Peyer's patch (tissue), 4 donors: ENCODE measurements at regions not wholly inside any gene's neighbourhood (a gene's known extent, or its start where the extent isn't known, plus 50 kb on each side); places are given as distances from the start of the nearest gene placed in this dataset.

ENCODE experiments used
- POLR2A ChIP-seq, 2 donors: fragments of 450-650 bp; IDR thresholded peaks; one replicate each; pipeline ENCODE4 v1.5.1; 2017; ENCODE audit warnings: antibody characterized with exemption in 2 of 2, mild to moderate bottlenecking in 2 of 2, moderate library complexity in 2 of 2
- TF ChIP-seq, protein P1 (sequence below), 6 experiments: fragments of 450-650 bp in 4 of 6; fragments of 200-600 bp in 2 of 6; sonication (generic) in 1 of 6; IDR thresholded peaks; one replicate each; pipeline ENCODE4 v1.5.1; 2017 to 2019; ENCODE audit warnings: antibody characterized with exemption in 6 of 6, mild to moderate bottlenecking in 3 of 6, moderate library complexity in 1 of 6

DNA sequence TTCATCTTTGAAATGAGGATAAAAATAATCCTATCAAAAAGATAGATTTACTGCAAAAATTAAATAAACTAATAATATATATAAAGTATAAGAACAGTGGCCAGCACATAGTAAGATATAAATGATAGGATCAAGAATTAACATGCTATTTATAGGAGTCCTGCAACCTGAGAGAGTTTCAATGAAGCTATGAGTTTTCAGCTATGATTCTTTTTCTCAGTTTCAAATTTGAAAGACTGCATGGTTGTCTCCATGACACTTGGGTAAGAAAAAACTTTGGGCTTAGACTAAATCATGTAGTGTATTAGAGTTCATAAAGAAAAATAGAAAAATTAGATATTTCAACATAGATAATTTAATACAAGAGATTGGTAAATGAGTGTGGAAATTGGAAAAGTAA lies 817.8 kb upstream of the KIF2B start:
- TF ChIP-seq, protein P1, sequence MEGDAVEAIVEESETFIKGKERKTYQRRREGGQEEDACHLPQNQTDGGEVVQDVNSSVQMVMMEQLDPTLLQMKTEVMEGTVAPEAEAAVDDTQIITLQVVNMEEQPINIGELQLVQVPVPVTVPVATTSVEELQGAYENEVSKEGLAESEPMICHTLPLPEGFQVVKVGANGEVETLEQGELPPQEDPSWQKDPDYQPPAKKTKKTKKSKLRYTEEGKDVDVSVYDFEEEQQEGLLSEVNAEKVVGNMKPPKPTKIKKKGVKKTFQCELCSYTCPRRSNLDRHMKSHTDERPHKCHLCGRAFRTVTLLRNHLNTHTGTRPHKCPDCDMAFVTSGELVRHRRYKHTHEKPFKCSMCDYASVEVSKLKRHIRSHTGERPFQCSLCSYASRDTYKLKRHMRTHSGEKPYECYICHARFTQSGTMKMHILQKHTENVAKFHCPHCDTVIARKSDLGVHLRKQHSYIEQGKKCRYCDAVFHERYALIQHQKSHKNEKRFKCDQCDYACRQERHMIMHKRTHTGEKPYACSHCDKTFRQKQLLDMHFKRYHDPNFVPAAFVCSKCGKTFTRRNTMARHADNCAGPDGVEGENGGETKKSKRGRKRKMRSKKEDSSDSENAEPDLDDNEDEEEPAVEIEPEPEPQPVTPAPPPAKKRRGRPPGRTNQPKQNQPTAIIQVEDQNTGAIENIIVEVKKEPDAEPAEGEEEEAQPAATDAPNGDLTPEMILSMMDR (IDR thresholded peaks at IDR 0.05): no peak
- TF ChIP-seq POLR2A (IDR thresholded peaks at IDR 0.05): no peak
